HUES48 (cell line): ENCODE measurements at regions not wholly inside any gene's neighbourhood (a gene's known extent, or its start where the extent isn't known, plus 50 kb on each side); places are given as distances from the start of the nearest gene placed in this dataset.

Experiments used
- H3K27ac ChIP-seq: one replicate; pipeline ENCODE4 v1.7.0; 2013; ENCODE audit warnings: low read depth, low read length, inconsistent platforms
- H3K27me3 ChIP-seq: 2 replicates; pipeline ENCODE4 v1.6.1; 2013; ENCODE audit warnings: mild to moderate bottlenecking, low read length; ENCODE audit not compliant: control insufficient read depth, insufficient read depth
- H3K36me3 ChIP-seq: 2 replicates; pipeline ENCODE4 v1.6.1; 2013; ENCODE audit warnings: low read length; ENCODE audit not compliant: control insufficient read depth, insufficient read depth
- H3K4me1 ChIP-seq: 2 replicates; pipeline ENCODE4 v1.6.1; 2013; ENCODE audit warnings: mild to moderate bottlenecking, low read length; ENCODE audit not compliant: control insufficient read depth, insufficient read depth
- H3K4me3 ChIP-seq: 2 replicates; pipeline ENCODE4 v1.5.1; 2013; ENCODE audit warnings: mild to moderate bottlenecking, low read depth, low read length
- H3K9ac ChIP-seq: 2 replicates; pipeline ENCODE4 v1.6.1; 2013; ENCODE audit warnings: mild to moderate bottlenecking, low read depth, low read length, moderate library complexity
- H3K9me3 ChIP-seq: 2 replicates; pipeline ENCODE4 v1.6.1; 2013; ENCODE audit warnings: low read length; ENCODE audit not compliant: control insufficient read depth, insufficient read depth

GRCh38 chr7:136179851-136180721 is 202.9 kb upstream of the MTPN start:
- Histone ChIP-seq H3K27ac (no peak overlapping the region), H3K4me1 (no peaks in the 10 kb centered on the region), H3K36me3 (no peaks in the 10 kb centered on the region), H3K4me3 (no peak overlapping the region), H3K9ac (no peak overlapping the region), H3K9me3 (no peaks in the 10 kb centered on the region), H3K27me3 (no peaks in the 10 kb centered on the region)

- Histone ChIP-seq H3K4me1 (no peaks in the 10 kb centered on the region), H3K36me3 (no peaks in the 10 kb centered on the region), H3K27ac (no peak overlapping the region), H3K4me3 (no peak overlapping the region), H3K27me3 (no peaks in the 10 kb centered on the region), H3K9ac (no peak overlapping the region), H3K9me3 (no peaks in the 10 kb centered on the region)
Measured at GRCh38 chr7:136179154-136179553, 202.0 kb upstream of the MTPN start.

GRCh38 chr7:136174477-136175125 is 197.4 kb upstream of the MTPN start:
- no peak overlapping the region for H3K9ac ChIP-seq
- no peaks in the 10 kb centered on the region for H3K4me1 ChIP-seq

GRCh38 chr7:136173874-136174273 is 196.7 kb upstream of the MTPN start:
- H3K9ac ChIP-seq = no peak overlapping the region
- H3K4me3 ChIP-seq = no peak overlapping the region
- no peaks in the 10 kb centered on the region for H3K9me3 ChIP-seq
- H3K27ac ChIP-seq = no peak overlapping the region
- H3K36me3 ChIP-seq = no peaks in the 10 kb centered on the region
- H3K4me1 ChIP-seq = no peaks in the 10 kb centered on the region
- no peaks in the 10 kb centered on the region for H3K27me3 ChIP-seq

More at GRCh38 chr7:136174477-136175125, 197.4 kb upstream of the MTPN start:
- Histone ChIP-seq H3K9me3 (no peaks in the 10 kb centered on the region), H3K4me3 (no peak overlapping the region), H3K36me3 (no peaks in the 10 kb centered on the region), H3K27me3 (no peaks in the 10 kb centered on the region), H3K27ac (no peak overlapping the region)

GRCh38 chr7:136171233-136171632 is 194.1 kb upstream of the MTPN start:
- Histone ChIP-seq H3K9me3 (no peaks in the 10 kb centered on the region), H3K4me3 (no peak overlapping the region), H3K27me3 (no peaks in the 10 kb centered on the region), H3K36me3 (no peaks in the 10 kb centered on the region), H3K4me1 (no peaks in the 10 kb centered on the region), H3K27ac (no peak overlapping the region), H3K9ac (no peak overlapping the region)

GRCh38 chr7:136168821-136169220 is 191.7 kb upstream of the MTPN start:
- no peaks in the 10 kb centered on the region for H3K27me3 ChIP-seq
- H3K36me3 ChIP-seq = no peaks in the 10 kb centered on the region
- no peaks in the 10 kb centered on the region for H3K9me3 ChIP-seq
- H3K27ac ChIP-seq = no peak overlapping the region
- no peak overlapping the region for H3K4me3 ChIP-seq
- no peaks in the 10 kb centered on the region for H3K4me1 ChIP-seq
- no peak overlapping the region for H3K9ac ChIP-seq

- H3K36me3 ChIP-seq = no peaks in the 10 kb centered on the region
- H3K27me3 ChIP-seq = no peaks in the 10 kb centered on the region
- no peaks in the 10 kb centered on the region for H3K4me1 ChIP-seq
- no peaks in the 10 kb centered on the region for H3K9me3 ChIP-seq
- H3K27ac ChIP-seq = no peak overlapping the region
- no peak overlapping the region for H3K4me3 ChIP-seq
- no peak overlapping the region for H3K9ac ChIP-seq
Measured at GRCh38 chr7:136167991-136168390, 190.8 kb upstream of the MTPN start.

- no peaks in the 10 kb centered on the region for H3K36me3 ChIP-seq
- H3K4me3 ChIP-seq = no peak overlapping the region
- no peak overlapping the region for H3K9ac ChIP-seq
- no peak overlapping the region for H3K27ac ChIP-seq
- H3K27me3 ChIP-seq = no peaks in the 10 kb centered on the region
- no peaks in the 10 kb centered on the region for H3K4me1 ChIP-seq
- no peaks in the 10 kb centered on the region for H3K9me3 ChIP-seq
Measured at GRCh38 chr7:136166521-136166920, 189.4 kb upstream of the MTPN start.

- no peak overlapping the region for H3K4me3 ChIP-seq
Measured at GRCh38 chr7:136163340-136163801, 186.2 kb upstream of the MTPN start.

GRCh38 chr7:136150311-136150710 is 173.2 kb upstream of the MTPN start:
- H3K9me3 ChIP-seq = no peaks in the 10 kb centered on the region

More at GRCh38 chr7:136163340-136163801, 186.2 kb upstream of the MTPN start:
- no peaks in the 10 kb centered on the region for H3K9me3 ChIP-seq
- no peaks in the 10 kb centered on the region for H3K36me3 ChIP-seq
- H3K4me1 ChIP-seq = no peaks in the 10 kb centered on the region
- no peak overlapping the region for H3K9ac ChIP-seq
- no peaks in the 10 kb centered on the region for H3K27me3 ChIP-seq
- no peak overlapping the region for H3K27ac ChIP-seq

GRCh38 chr7:136148920-136149319 is 171.8 kb upstream of the MTPN start:
- no peak overlapping the region for H3K9ac ChIP-seq
- H3K27ac ChIP-seq = no peak overlapping the region
- no peaks in the 10 kb centered on the region for H3K4me1 ChIP-seq
- H3K4me3 ChIP-seq = no peak overlapping the region
- H3K9me3 ChIP-seq = no peaks in the 10 kb centered on the region
- no peaks in the 10 kb centered on the region for H3K27me3 ChIP-seq
- H3K36me3 ChIP-seq = no peaks in the 10 kb centered on the region

More at GRCh38 chr7:136150311-136150710, 173.2 kb upstream of the MTPN start:
- Histone ChIP-seq H3K4me3 (no peak overlapping the region), H3K4me1 (no peaks in the 10 kb centered on the region), H3K9ac (no peak overlapping the region), H3K27me3 (no peaks in the 10 kb centered on the region), H3K27ac (no peak overlapping the region), H3K36me3 (no peaks in the 10 kb centered on the region)
